A549 (cell line): ENCODE measurements at regions not wholly inside any gene's neighbourhood (a gene's known extent, or its start where the extent isn't known, plus 50 kb on each side); places are given as distances from the start of the nearest gene placed in this dataset.

Experiments used
- ATAC-seq, 2 experiments: fragments of 200-7000 bp in 1 of 2; fragments of >200 bp in 1 of 2; cut with Nextera tagmentation in 1 of 2; cut with Tn5 transposase in 1 of 2; 3 replicates each; pipeline versions ENCODE4 v1.8.0 to v1.9.1; 2018 to 2020; ENCODE audit warnings: mild to moderate bottlenecking in 1 of 2, moderate library complexity in 1 of 2
- CTCF ChIA-PET: fragments of 300-600 bp; sonication (Branson Sonifier 250); formaldehyde crosslinking; extraction: SDS; loops from one replicate; lab custom pipeline; 2021; ENCODE audit warnings: antibody characterized with exemption, inconsistent platforms; lab: Yijun Ruan, JAX
- POLR2A ChIA-PET: fragments of 350-600 bp; formaldehyde crosslinking; extraction: SDS; loops from one replicate; lab custom pipeline; 2021; ENCODE audit warnings: antibody characterized with exemption, inconsistent platforms; lab: Yijun Ruan, JAX
- DNase-seq, 2 experiments: peaks; one replicate each; pipeline versions ENCODE4 v3.0.0 to v3.0.0-alpha.2; 2011 to 2016; ENCODE audit warnings: low read depth in 1 of 2, low spot score in 1 of 2
- FAIRE-seq: peaks from 2 replicates; lab custom pipeline; 2011; peaks lifted over from hg19 to GRCh38; lab: Jason Lieb, UNC
- H3K27ac ChIP-seq, 2 experiments: fragments of >200 bp; sonication (Bioruptor Twin); formaldehyde crosslinking; 3 replicates each; pipeline ENCODE4 v1.5.1; 2016 to 2017
- H3K4me1 ChIP-seq: fragments of >200 bp; sonication (Bioruptor Twin); formaldehyde crosslinking; 3 replicates; pipeline ENCODE4 v1.6.1; 2016
- H3K4me2 ChIP-seq: fragments of >200 bp; sonication (Bioruptor Twin); formaldehyde crosslinking; 3 replicates; pipeline ENCODE4 v1.6.1; 2016
- H3K4me3 ChIP-seq: fragments of >200 bp; sonication (Bioruptor Twin); formaldehyde crosslinking; 3 replicates; pipeline ENCODE4 v1.5.1; 2016
- H3K9me3 ChIP-seq: fragments of >200 bp; sonication (Bioruptor Twin); formaldehyde crosslinking; 3 replicates; pipeline ENCODE4 v1.6.1; 2016
- CBX8 ChIP-seq: fragments of 200-600 bp; sonication (generic); IDR thresholded peaks from 2 replicates; pipeline ENCODE4 v1.6.1; 2016
- CHD4 ChIP-seq: fragments of 200-600 bp; sonication (generic); IDR thresholded peaks from 2 replicates; pipeline ENCODE4 v1.6.1; 2016; ENCODE audit warnings: antibody characterized with exemption, mild to moderate bottlenecking, borderline replicate concordance
- EHF ChIP-seq: fragments of 250-450 bp; sonication (Bioruptor Pico); IDR thresholded peaks from 2 replicates; pipeline ENCODE4 v1.5.0; 2020; ENCODE audit warnings: mild to moderate bottlenecking
- FOSB ChIP-seq: fragments of 250-450 bp; sonication (Bioruptor Pico); IDR thresholded peaks from 2 replicates; pipeline ENCODE4 v1.5.0; 2020; ENCODE audit warnings: mild to moderate bottlenecking, moderate library complexity
- HOXB13 ChIP-seq: fragments of 250-450 bp; sonication (Bioruptor Pico); IDR thresholded peaks from 2 replicates; pipeline ENCODE4 v1.5.0; 2020; ENCODE audit warnings: low read depth, mild to moderate bottlenecking, moderate library complexity
- MAFK ChIP-seq: fragments of 450-650 bp; IDR thresholded peaks from 2 replicates; pipeline ENCODE4 v1.6.1; 2014; ENCODE audit not compliant: partially characterized antibody
- MAZ ChIP-seq: fragments of 150-350 bp; IDR thresholded peaks from 2 replicates; pipeline ENCODE4 v1.6.1; 2014; ENCODE audit warnings: antibody characterized with exemption, low read depth, low read length, borderline replicate concordance
- POLR2A ChIP-seq: IDR thresholded peaks from 2 replicates; pipeline ENCODE4 v1.6.1; 2012; ENCODE audit warnings: mild to moderate bottlenecking, low read length
- POLR2AphosphoS2 ChIP-seq: conservative IDR thresholded peaks from 2 replicates; pipeline ENCODE4 v1.6.1; 2012; ENCODE audit warnings: low read length, improper control_type of control experiment, inconsistent platforms
- RAD21 ChIP-seq, 2 experiments: fragments of >200 bp in 1 of 2; sonication (Bioruptor Twin) in 1 of 2; formaldehyde crosslinking in 1 of 2; IDR thresholded peaks in 1 of 2; conservative IDR thresholded peaks in 1 of 2; 2 replicates in 1 of 2; 3 replicates in 1 of 2; pipeline ENCODE4 v1.6.1; 2012 to 2018; ENCODE audit warnings: inconsistent platforms in 1 of 2
- RCOR1 ChIP-seq: fragments of 150-350 bp; IDR thresholded peaks from 2 replicates; pipeline ENCODE4 v1.6.1; 2014; ENCODE audit warnings: antibody characterized with exemption, low read length, low read depth
- RFX5 ChIP-seq: fragments of 450-650 bp; IDR thresholded peaks from 2 replicates; pipeline ENCODE4 v1.7.1; 2014; ENCODE audit warnings: antibody characterized with exemption, mild to moderate bottlenecking, moderate library complexity
- SMC3 ChIP-seq: fragments of >200 bp; sonication (Bioruptor Twin); formaldehyde crosslinking; IDR thresholded peaks from 3 replicates; pipeline ENCODE4 v1.6.1; 2018; ENCODE audit warnings: inconsistent platforms
- TP53 ChIP-seq: fragments of 250-450 bp; sonication (Bioruptor Pico); IDR thresholded peaks from 2 replicates; pipeline ENCODE4 v1.5.0; 2021; ENCODE audit warnings: mild to moderate bottlenecking, moderate library complexity
- ZFP36 ChIP-seq: fragments of 450-650 bp; IDR thresholded peaks from 2 replicates; pipeline ENCODE4 v1.6.1; 2014; ENCODE audit warnings: borderline replicate concordance; ENCODE audit not compliant: partially characterized antibody
- WGBS: methylation state at CpG from one replicate; pipeline ENCODE4 v1.1.6; 2017; ENCODE audit errors: missing lambda C conversion rate; 5-methylcytosine and 5-hydroxymethylcytosine counted together
- TF ChIP-seq, protein P1 (sequence below): fragments of >200 bp; sonication (Bioruptor Twin); formaldehyde crosslinking; IDR thresholded peaks from 2 replicates; pipeline ENCODE4 v1.6.1; 2016
- TF ChIP-seq, protein P2 (sequence below): fragments of 150-350 bp; IDR thresholded peaks from 2 replicates; pipeline ENCODE4 v1.6.1; 2014; ENCODE audit warnings: low read depth, mild to moderate bottlenecking, low read length
- TF ChIP-seq, protein P3 (sequence below): IDR thresholded peaks from 2 replicates; pipeline ENCODE4 v1.6.1; 2012
- TF ChIP-seq, protein P4 (sequence below): fragments of 450-650 bp; IDR thresholded peaks from 2 replicates; pipeline ENCODE4 v1.6.1; 2014; ENCODE audit warnings: antibody characterized with exemption
- TF ChIP-seq, protein P5 (sequence below): fragments of >200 bp; sonication (Bioruptor Twin); formaldehyde crosslinking; IDR thresholded peaks from 3 replicates; pipeline ENCODE4 v1.5.1; 2016
- TF ChIP-seq, protein P6 (sequence below): IDR thresholded peaks from 2 replicates; pipeline ENCODE4 v1.6.1; 2012

DNA sequence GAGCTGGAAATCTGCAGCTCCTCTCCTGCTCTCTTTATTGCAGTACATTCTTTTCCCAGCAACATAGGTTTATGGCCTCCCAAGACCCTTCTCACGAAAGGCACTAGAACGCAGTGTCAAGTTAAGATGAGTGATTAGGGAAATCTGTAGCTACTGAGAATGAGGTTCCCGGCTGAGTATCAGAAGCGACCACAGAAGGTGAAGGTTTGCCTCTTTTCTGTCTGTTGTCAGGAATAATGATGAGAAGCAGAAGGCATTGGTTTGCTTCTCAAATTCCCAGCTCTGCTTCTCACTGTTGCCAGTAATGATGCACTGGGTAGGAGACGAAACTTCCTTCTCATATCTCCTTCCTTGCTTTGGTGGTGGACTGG lies 128.4 kb downstream of the NTMT2 start:
- TF ChIP-seq RAD21 (conservative IDR thresholded peaks at IDR 0.05 in 1 of 2, IDR thresholded peaks at IDR 0.05 in 1 of 2) = no peak
- TF ChIP-seq FOSB = no peak
- TF ChIP-seq, protein P1, sequence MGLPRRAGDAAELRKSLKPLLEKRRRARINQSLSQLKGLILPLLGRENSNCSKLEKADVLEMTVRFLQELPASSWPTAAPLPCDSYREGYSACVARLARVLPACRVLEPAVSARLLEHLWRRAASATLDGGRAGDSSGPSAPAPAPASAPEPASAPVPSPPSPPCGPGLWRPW = no peak
- TF ChIP-seq, protein P2, sequence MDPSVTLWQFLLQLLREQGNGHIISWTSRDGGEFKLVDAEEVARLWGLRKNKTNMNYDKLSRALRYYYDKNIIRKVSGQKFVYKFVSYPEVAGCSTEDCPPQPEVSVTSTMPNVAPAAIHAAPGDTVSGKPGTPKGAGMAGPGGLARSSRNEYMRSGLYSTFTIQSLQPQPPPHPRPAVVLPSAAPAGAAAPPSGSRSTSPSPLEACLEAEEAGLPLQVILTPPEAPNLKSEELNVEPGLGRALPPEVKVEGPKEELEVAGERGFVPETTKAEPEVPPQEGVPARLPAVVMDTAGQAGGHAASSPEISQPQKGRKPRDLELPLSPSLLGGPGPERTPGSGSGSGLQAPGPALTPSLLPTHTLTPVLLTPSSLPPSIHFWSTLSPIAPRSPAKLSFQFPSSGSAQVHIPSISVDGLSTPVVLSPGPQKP = no peak
- TF ChIP-seq POLR2A = no peak
- no peak for TF ChIP-seq CHD4
- no peak for TF ChIP-seq ZFP36
- TF ChIP-seq MAFK = no peak
- no peak for TF ChIP-seq SMC3
- TF ChIP-seq, protein P3, sequence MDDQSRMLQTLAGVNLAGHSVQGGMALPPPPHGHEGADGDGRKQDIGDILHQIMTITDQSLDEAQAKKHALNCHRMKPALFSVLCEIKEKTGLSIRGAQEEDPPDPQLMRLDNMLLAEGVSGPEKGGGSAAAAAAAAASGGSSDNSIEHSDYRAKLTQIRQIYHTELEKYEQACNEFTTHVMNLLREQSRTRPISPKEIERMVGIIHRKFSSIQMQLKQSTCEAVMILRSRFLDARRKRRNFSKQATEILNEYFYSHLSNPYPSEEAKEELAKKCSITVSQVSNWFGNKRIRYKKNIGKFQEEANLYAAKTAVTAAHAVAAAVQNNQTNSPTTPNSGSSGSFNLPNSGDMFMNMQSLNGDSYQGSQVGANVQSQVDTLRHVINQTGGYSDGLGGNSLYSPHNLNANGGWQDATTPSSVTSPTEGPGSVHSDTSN = no peak
- TF ChIP-seq TP53 (CRISPR knock-in tag) = no peak
- TF ChIP-seq, protein P4, sequence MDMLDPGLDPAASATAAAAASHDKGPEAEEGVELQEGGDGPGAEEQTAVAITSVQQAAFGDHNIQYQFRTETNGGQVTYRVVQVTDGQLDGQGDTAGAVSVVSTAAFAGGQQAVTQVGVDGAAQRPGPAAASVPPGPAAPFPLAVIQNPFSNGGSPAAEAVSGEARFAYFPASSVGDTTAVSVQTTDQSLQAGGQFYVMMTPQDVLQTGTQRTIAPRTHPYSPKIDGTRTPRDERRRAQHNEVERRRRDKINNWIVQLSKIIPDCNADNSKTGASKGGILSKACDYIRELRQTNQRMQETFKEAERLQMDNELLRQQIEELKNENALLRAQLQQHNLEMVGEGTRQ = no peak
- TF ChIP-seq, protein P5, sequence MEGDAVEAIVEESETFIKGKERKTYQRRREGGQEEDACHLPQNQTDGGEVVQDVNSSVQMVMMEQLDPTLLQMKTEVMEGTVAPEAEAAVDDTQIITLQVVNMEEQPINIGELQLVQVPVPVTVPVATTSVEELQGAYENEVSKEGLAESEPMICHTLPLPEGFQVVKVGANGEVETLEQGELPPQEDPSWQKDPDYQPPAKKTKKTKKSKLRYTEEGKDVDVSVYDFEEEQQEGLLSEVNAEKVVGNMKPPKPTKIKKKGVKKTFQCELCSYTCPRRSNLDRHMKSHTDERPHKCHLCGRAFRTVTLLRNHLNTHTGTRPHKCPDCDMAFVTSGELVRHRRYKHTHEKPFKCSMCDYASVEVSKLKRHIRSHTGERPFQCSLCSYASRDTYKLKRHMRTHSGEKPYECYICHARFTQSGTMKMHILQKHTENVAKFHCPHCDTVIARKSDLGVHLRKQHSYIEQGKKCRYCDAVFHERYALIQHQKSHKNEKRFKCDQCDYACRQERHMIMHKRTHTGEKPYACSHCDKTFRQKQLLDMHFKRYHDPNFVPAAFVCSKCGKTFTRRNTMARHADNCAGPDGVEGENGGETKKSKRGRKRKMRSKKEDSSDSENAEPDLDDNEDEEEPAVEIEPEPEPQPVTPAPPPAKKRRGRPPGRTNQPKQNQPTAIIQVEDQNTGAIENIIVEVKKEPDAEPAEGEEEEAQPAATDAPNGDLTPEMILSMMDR = no peak
- TF ChIP-seq HOXB13 = no peak
- TF ChIP-seq CBX8 = no peak
- FAIRE-seq (no peak), DNase-seq (no peak), ATAC-seq (no peak)
- H3K4me1 ChIP-seq = no peaks in the 10 kb centered on the region
- 6% methylated on average over 5 of the region's 5 CpGs for WGBS
- ChIA-PET POLR2A (no interaction called here), CTCF (no interaction called here)
- no peaks in the 10 kb centered on the region for H3K9me3 ChIP-seq
- H3K4me2 ChIP-seq = no peak overlapping the region
- H3K4me3 ChIP-seq = no peak overlapping the region
- H3K27ac ChIP-seq = no peak overlapping the region

DNA sequence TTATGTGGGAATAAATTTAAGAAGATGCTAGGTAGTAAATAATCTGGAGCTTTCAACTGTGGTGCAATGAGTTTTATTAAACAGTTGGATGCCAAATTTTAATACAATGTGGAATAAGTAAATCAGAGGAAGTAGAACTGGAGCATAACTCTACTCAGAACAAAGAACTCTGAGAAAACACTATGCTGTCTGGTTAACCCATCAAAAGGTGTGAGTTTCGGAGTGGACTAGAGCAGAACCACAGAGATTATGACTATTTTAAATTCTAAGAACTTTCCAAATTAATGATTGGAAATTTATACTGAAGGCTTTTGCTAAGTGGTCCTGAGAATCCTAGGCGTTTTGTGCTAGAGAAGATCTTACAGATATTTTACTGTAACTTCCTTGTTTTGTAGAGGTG lies 132.2 kb downstream of the NTMT2 start:
- POLR2A ChIA-PET = no interaction called here
- Histone ChIP-seq H3K4me1 (no peaks in the 10 kb centered on the region), H3K9me3 (no peaks in the 10 kb centered on the region), H3K4me2 (no peak overlapping the region), H3K4me3 (no peak overlapping the region), H3K27ac (no peak overlapping the region)
- DNase-seq (no peak), FAIRE-seq (no peak), ATAC-seq (no peak)
- CTCF ChIA-PET = no interaction called here
- TF ChIP-seq HOXB13 (no peak), MAZ (no peak), EHF (CRISPR knock-in tag) (no peak), POLR2AphosphoS2 (no peak), RFX5 (no peak), RAD21 (conservative IDR thresholded peaks at IDR 0.05 in 1 of 2, IDR thresholded peaks at IDR 0.05 in 1 of 2) (no peak), RCOR1 (no peak)
- TF ChIP-seq, protein P3 = no peak
- TF ChIP-seq, protein P6, sequence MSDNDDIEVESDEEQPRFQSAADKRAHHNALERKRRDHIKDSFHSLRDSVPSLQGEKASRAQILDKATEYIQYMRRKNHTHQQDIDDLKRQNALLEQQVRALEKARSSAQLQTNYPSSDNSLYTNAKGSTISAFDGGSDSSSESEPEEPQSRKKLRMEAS = no peak
- 1% methylated on average over 2 of the region's 2 CpGs for WGBS
